Loucy (cell line): ENCODE measurements at regions not wholly inside any gene's neighbourhood (a gene's known extent, or its start where the extent isn't known, plus 50 kb on each side); places are given as distances from the start of the nearest gene placed in this dataset.

ENCODE experiments used
- H2AFZ ChIP-seq: fragments of 200-600 bp; sonication (generic); 2 replicates; pipeline ENCODE4 v1.6.0; 2016; ENCODE audit warnings: antibody characterized with exemption, mild to moderate bottlenecking, low read length, moderate library complexity
- H3F3A ChIP-seq: fragments of 200-600 bp; 2 replicates; pipeline ENCODE4 v1.6.0; 2016; ENCODE audit warnings: antibody characterized with exemption, low read depth, mild to moderate bottlenecking
- H3K27me3 ChIP-seq: fragments of 200-600 bp; sonication (generic); 2 replicates; pipeline ENCODE4 v1.6.1; 2014; ENCODE audit warnings: low read length, mild to moderate bottlenecking; ENCODE audit not compliant: insufficient read depth, poor library complexity, severe bottlenecking
- H3K36me3 ChIP-seq: fragments of 200-600 bp; sonication (generic); 2 replicates; pipeline ENCODE4 v1.6.1; 2016; ENCODE audit warnings: low read length; ENCODE audit not compliant: insufficient read depth
- H3K4me1 ChIP-seq: fragments of 200-600 bp; sonication (generic); 2 replicates; pipeline ENCODE4 v1.5.1; 2014; ENCODE audit warnings: low read length, mild to moderate bottlenecking; ENCODE audit not compliant: insufficient read depth, poor library complexity, severe bottlenecking
- H3K4me2 ChIP-seq: fragments of 200-600 bp; sonication (generic); 2 replicates; pipeline ENCODE4 v1.6.0; 2014; ENCODE audit warnings: antibody characterized with exemption, low read length, low read depth, mild to moderate bottlenecking; ENCODE audit not compliant: poor library complexity, severe bottlenecking
- H3K4me3 ChIP-seq: fragments of 200-600 bp; sonication (generic); 2 replicates; pipeline ENCODE4 v1.5.1; 2014; ENCODE audit warnings: low read length, mild to moderate bottlenecking, mixed read lengths; ENCODE audit not compliant: poor library complexity, severe bottlenecking
- H3K79me2 ChIP-seq: fragments of 200-600 bp; sonication (generic); 2 replicates; pipeline ENCODE4 v1.6.1; 2014; ENCODE audit warnings: low read length; ENCODE audit not compliant: insufficient read depth
- H3K9ac ChIP-seq: fragments of 200-600 bp; sonication (generic); 2 replicates; pipeline ENCODE4 v1.6.0; 2014; ENCODE audit warnings: mild to moderate bottlenecking, low read depth, low read length, moderate library complexity; ENCODE audit not compliant: poor library complexity, severe bottlenecking
- H3K9me2 ChIP-seq: fragments of 200-600 bp; sonication (generic); replicated peaks from 2 replicates; pipeline ENCODE4 v1.6.1; 2016; ENCODE audit warnings: low read depth, low read length, mixed read lengths
- H3K9me3 ChIP-seq: fragments of 200-600 bp; sonication (generic); 2 replicates; pipeline ENCODE4 v1.6.1; 2014; ENCODE audit warnings: mild to moderate bottlenecking, antibody characterized with exemption, low read length, low read depth; ENCODE audit not compliant: insufficient read depth
- H4K20me1 ChIP-seq: fragments of 200-600 bp; sonication (generic); 2 replicates; pipeline ENCODE4 v1.6.0; 2014; ENCODE audit warnings: antibody characterized with exemption, low read length, mild to moderate bottlenecking; ENCODE audit not compliant: insufficient read depth, poor library complexity, severe bottlenecking
- EZH2phosphoT487 ChIP-seq: fragments of 200-600 bp; IDR thresholded peaks from 2 replicates; pipeline ENCODE4 v1.6.1; 2018; ENCODE audit warnings: antibody characterized with exemption, mild to moderate bottlenecking, moderate library complexity, borderline replicate concordance
- TF ChIP-seq, protein P1 (sequence below): fragments of 200-600 bp; sonication (generic); conservative IDR thresholded peaks from 2 replicates; pipeline ENCODE4 v1.5.1; 2014; ENCODE audit warnings: mild to moderate bottlenecking, antibody characterized with exemption, low read length

GRCh38 chr6:92181347-92181746 lies 1238.0 kb downstream of the EPHA7 start:
- Histone ChIP-seq H3K79me2 (no peaks in the 10 kb centered on the region), H3K9ac (no peak overlapping the region), H3K4me2 (no peak overlapping the region), H3K4me1 (no peaks in the 10 kb centered on the region), H3F3A (no peaks in the 10 kb centered on the region), H2AFZ (no peak overlapping the region), H3K36me3 (no peaks in the 10 kb centered on the region), H3K4me3 (no peak overlapping the region), H3K9me3 (no peaks in the 10 kb centered on the region), H3K9me2 (no peaks in the 10 kb centered on the region), H4K20me1 (no peaks in the 10 kb centered on the region), H3K27me3 (no peaks in the 10 kb centered on the region)
- TF ChIP-seq, protein P1, sequence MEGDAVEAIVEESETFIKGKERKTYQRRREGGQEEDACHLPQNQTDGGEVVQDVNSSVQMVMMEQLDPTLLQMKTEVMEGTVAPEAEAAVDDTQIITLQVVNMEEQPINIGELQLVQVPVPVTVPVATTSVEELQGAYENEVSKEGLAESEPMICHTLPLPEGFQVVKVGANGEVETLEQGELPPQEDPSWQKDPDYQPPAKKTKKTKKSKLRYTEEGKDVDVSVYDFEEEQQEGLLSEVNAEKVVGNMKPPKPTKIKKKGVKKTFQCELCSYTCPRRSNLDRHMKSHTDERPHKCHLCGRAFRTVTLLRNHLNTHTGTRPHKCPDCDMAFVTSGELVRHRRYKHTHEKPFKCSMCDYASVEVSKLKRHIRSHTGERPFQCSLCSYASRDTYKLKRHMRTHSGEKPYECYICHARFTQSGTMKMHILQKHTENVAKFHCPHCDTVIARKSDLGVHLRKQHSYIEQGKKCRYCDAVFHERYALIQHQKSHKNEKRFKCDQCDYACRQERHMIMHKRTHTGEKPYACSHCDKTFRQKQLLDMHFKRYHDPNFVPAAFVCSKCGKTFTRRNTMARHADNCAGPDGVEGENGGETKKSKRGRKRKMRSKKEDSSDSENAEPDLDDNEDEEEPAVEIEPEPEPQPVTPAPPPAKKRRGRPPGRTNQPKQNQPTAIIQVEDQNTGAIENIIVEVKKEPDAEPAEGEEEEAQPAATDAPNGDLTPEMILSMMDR = no peak
- TF ChIP-seq EZH2phosphoT487 = no peak

- Histone ChIP-seq H3F3A (no peaks in the 10 kb centered on the region), H3K4me3 (no peak overlapping the region), H3K36me3 (no peaks in the 10 kb centered on the region), H3K9ac (no peak overlapping the region), H3K9me3 (no peaks in the 10 kb centered on the region), H4K20me1 (no peaks in the 10 kb centered on the region), H3K27me3 (no peaks in the 10 kb centered on the region), H3K4me1 (no peaks in the 10 kb centered on the region), H3K4me2 (no peak overlapping the region), H3K79me2 (no peaks in the 10 kb centered on the region), H3K9me2 (no peaks in the 10 kb centered on the region), H2AFZ (no peak overlapping the region)
- no peak for TF ChIP-seq EZH2phosphoT487
- TF ChIP-seq, protein P1 = no peak
Observed at GRCh38 chr6:92180090-92180489, 1239.3 kb downstream of the EPHA7 start.

GRCh38 chr6:92176666-92177065 lies 1242.7 kb downstream of the EPHA7 start:
- no peak for TF ChIP-seq EZH2phosphoT487
- TF ChIP-seq, protein P1 = no peak
- no peak overlapping the region for H3K9ac ChIP-seq
- no peaks in the 10 kb centered on the region for H3K9me2 ChIP-seq
- no peaks in the 10 kb centered on the region for H3F3A ChIP-seq
- H3K9me3 ChIP-seq = no peaks in the 10 kb centered on the region
- H3K36me3 ChIP-seq = no peaks in the 10 kb centered on the region
- no peaks in the 10 kb centered on the region for H3K27me3 ChIP-seq
- no peak overlapping the region for H3K4me3 ChIP-seq
- no peaks in the 10 kb centered on the region for H3K4me1 ChIP-seq
- H3K79me2 ChIP-seq = no peaks in the 10 kb centered on the region
- H4K20me1 ChIP-seq = no peaks in the 10 kb centered on the region
- no peak overlapping the region for H3K4me2 ChIP-seq
- no peak overlapping the region for H2AFZ ChIP-seq
